ENCODE measurements at regions not wholly inside any gene's neighbourhood (a gene's known extent, or its start where the extent isn't known, plus 50 kb on each side); places are given as distances from the start of the nearest gene placed in this dataset.
A peak's percentile ranks its signal among the peaks of the same experiment; 100 is the strongest.

GRCh38 chr12:92270521-92270920 is 124.9 kb upstream of the BTG1 start:
- Histone ChIP-seq H3K27me3 (ENCODE audit: low read depth, low read length) (no peaks in the 10 kb centered on the region), H3K4me3 (ENCODE audit: low read depth in 1 of 2, low read length in 2 of 2) (no peak overlapping the region), H3K36me3 (ENCODE audit: control insufficient read depth in 1 of 2, insufficient read depth in 2 of 2, low read length in 2 of 2) (no peaks in the 10 kb centered on the region), H3K27ac (ENCODE audit: low read length) (no peak overlapping the region), H3K4me1 (ENCODE audit: control insufficient read depth in 1 of 2, insufficient read depth in 2 of 2, low read length in 2 of 2) (no peaks in the 10 kb centered on the region), H3K9me3 (ENCODE audit: control insufficient read depth in 1 of 2, low read length in 2 of 2) (no peaks in the 10 kb centered on the region)

GRCh38 chr12:92268946-92269345 is 123.3 kb upstream of the BTG1 start:
- H3K4me3 ChIP-seq (ENCODE audit: low read depth in 1 of 2, low read length in 2 of 2): no peak overlapping the region
- no peaks in the 10 kb centered on the region for H3K36me3 ChIP-seq (ENCODE audit: control insufficient read depth in 1 of 2, insufficient read depth in 2 of 2, low read length in 2 of 2)
- H3K9me3 ChIP-seq (ENCODE audit: control insufficient read depth in 1 of 2, low read length in 2 of 2): no peaks in the 10 kb centered on the region
- H3K27me3 ChIP-seq (ENCODE audit: low read depth, low read length): no peaks in the 10 kb centered on the region
- H3K27ac ChIP-seq (ENCODE audit: low read length): no peak overlapping the region
- no peaks in the 10 kb centered on the region for H3K4me1 ChIP-seq (ENCODE audit: control insufficient read depth in 1 of 2, insufficient read depth in 2 of 2, low read length in 2 of 2)

GRCh38 chr12:92261692-92262091 is 116.0 kb upstream of the BTG1 start:
- H3K4me1 ChIP-seq (ENCODE audit: control insufficient read depth in 1 of 2, insufficient read depth in 2 of 2, low read length in 2 of 2): no peaks in the 10 kb centered on the region
- H3K4me3 ChIP-seq (ENCODE audit: low read depth in 1 of 2, low read length in 2 of 2): no peak overlapping the region
- H3K36me3 ChIP-seq (ENCODE audit: control insufficient read depth in 1 of 2, insufficient read depth in 2 of 2, low read length in 2 of 2): no peaks in the 10 kb centered on the region
- H3K27me3 ChIP-seq (ENCODE audit: low read depth, low read length): no peaks in the 10 kb centered on the region
- no peak overlapping the region for H3K27ac ChIP-seq (ENCODE audit: low read length)
- no peaks in the 10 kb centered on the region for H3K9me3 ChIP-seq (ENCODE audit: control insufficient read depth in 1 of 2, low read length in 2 of 2)

GRCh38 chr12:92261071-92261470 is 115.4 kb upstream of the BTG1 start:
- no peaks in the 10 kb centered on the region for H3K4me1 ChIP-seq (ENCODE audit: control insufficient read depth in 1 of 2, insufficient read depth in 2 of 2, low read length in 2 of 2)
- H3K27me3 ChIP-seq (ENCODE audit: low read depth, low read length): no peaks in the 10 kb centered on the region
- H3K36me3 ChIP-seq (ENCODE audit: control insufficient read depth in 1 of 2, insufficient read depth in 2 of 2, low read length in 2 of 2): no peaks in the 10 kb centered on the region
- H3K4me3 ChIP-seq (ENCODE audit: low read depth in 1 of 2, low read length in 2 of 2): no peak overlapping the region
- no peak overlapping the region for H3K27ac ChIP-seq (ENCODE audit: low read length)
- H3K9me3 ChIP-seq (ENCODE audit: control insufficient read depth in 1 of 2, low read length in 2 of 2): no peaks in the 10 kb centered on the region

GRCh38 chr12:92259696-92260251 is 114.1 kb upstream of the BTG1 start:
- H3K27ac ChIP-seq (ENCODE audit: low read length): no peak overlapping the region
- H3K27me3 ChIP-seq (ENCODE audit: low read depth, low read length): no peaks in the 10 kb centered on the region
- no peaks in the 10 kb centered on the region for H3K9me3 ChIP-seq (ENCODE audit: control insufficient read depth in 1 of 2, low read length in 2 of 2)
- no peak overlapping the region for H3K4me3 ChIP-seq (ENCODE audit: low read depth in 1 of 2, low read length in 2 of 2)
- H3K4me1 ChIP-seq (ENCODE audit: control insufficient read depth in 1 of 2, insufficient read depth in 2 of 2, low read length in 2 of 2): no peaks in the 10 kb centered on the region
- H3K36me3 ChIP-seq (ENCODE audit: control insufficient read depth in 1 of 2, insufficient read depth in 2 of 2, low read length in 2 of 2): no peaks in the 10 kb centered on the region

- Histone ChIP-seq H3K27ac (ENCODE audit: low read length) (no peak overlapping the region), H3K27me3 (ENCODE audit: low read depth, low read length) (no peaks in the 10 kb centered on the region), H3K9me3 (ENCODE audit: control insufficient read depth in 1 of 2, low read length in 2 of 2) (no peaks in the 10 kb centered on the region), H3K4me1 (ENCODE audit: control insufficient read depth in 1 of 2, insufficient read depth in 2 of 2, low read length in 2 of 2) (no peaks in the 10 kb centered on the region), H3K36me3 (ENCODE audit: control insufficient read depth in 1 of 2, insufficient read depth in 2 of 2, low read length in 2 of 2) (no peaks in the 10 kb centered on the region), H3K4me3 (ENCODE audit: low read depth in 1 of 2, low read length in 2 of 2) (no peak overlapping the region)
Measured at GRCh38 chr12:92259291-92259690, 113.6 kb upstream of the BTG1 start.

- H3K4me3 ChIP-seq (ENCODE audit: low read depth in 1 of 2, low read length in 2 of 2): no peak overlapping the region
- no peaks in the 10 kb centered on the region for H3K4me1 ChIP-seq (ENCODE audit: control insufficient read depth in 1 of 2, insufficient read depth in 2 of 2, low read length in 2 of 2)
- H3K36me3 ChIP-seq (ENCODE audit: control insufficient read depth in 1 of 2, insufficient read depth in 2 of 2, low read length in 2 of 2): no peaks in the 10 kb centered on the region
- H3K27me3 ChIP-seq (ENCODE audit: low read depth, low read length): no peaks in the 10 kb centered on the region
- H3K27ac ChIP-seq (ENCODE audit: low read length): no peak overlapping the region
- H3K9me3 ChIP-seq (ENCODE audit: control insufficient read depth in 1 of 2, low read length in 2 of 2): no peaks in the 10 kb centered on the region
Measured at GRCh38 chr12:92257261-92257660, 111.6 kb upstream of the BTG1 start.

GRCh38 chr12:92255741-92256140 is 110.1 kb upstream of the BTG1 start:
- no peak overlapping the region for H3K27ac ChIP-seq (ENCODE audit: low read length)
- H3K36me3 ChIP-seq (ENCODE audit: control insufficient read depth in 1 of 2, insufficient read depth in 2 of 2, low read length in 2 of 2): no peaks in the 10 kb centered on the region
- no peaks in the 10 kb centered on the region for H3K9me3 ChIP-seq (ENCODE audit: control insufficient read depth in 1 of 2, low read length in 2 of 2)
- H3K4me1 ChIP-seq (ENCODE audit: control insufficient read depth in 1 of 2, insufficient read depth in 2 of 2, low read length in 2 of 2): no peaks in the 10 kb centered on the region
- no peaks in the 10 kb centered on the region for H3K27me3 ChIP-seq (ENCODE audit: low read depth, low read length)
- no peak overlapping the region for H3K4me3 ChIP-seq (ENCODE audit: low read depth in 1 of 2, low read length in 2 of 2)

GRCh38 chr12:92253301-92253700 is 107.7 kb upstream of the BTG1 start:
- no peak overlapping the region for H3K27ac ChIP-seq (ENCODE audit: low read length)
- H3K36me3 ChIP-seq (ENCODE audit: control insufficient read depth in 1 of 2, insufficient read depth in 2 of 2, low read length in 2 of 2): no peaks in the 10 kb centered on the region
- H3K27me3 ChIP-seq (ENCODE audit: low read depth, low read length): no peaks in the 10 kb centered on the region
- H3K4me1 ChIP-seq (ENCODE audit: control insufficient read depth in 1 of 2, insufficient read depth in 2 of 2, low read length in 2 of 2): no peaks in the 10 kb centered on the region
- H3K9me3 ChIP-seq (ENCODE audit: control insufficient read depth in 1 of 2, low read length in 2 of 2): no peaks in the 10 kb centered on the region
- H3K4me3 ChIP-seq (ENCODE audit: low read depth in 1 of 2, low read length in 2 of 2): no peak overlapping the region

GRCh38 chr12:92248977-92249376 is 103.3 kb upstream of the BTG1 start:
- H3K9me3 ChIP-seq (ENCODE audit: control insufficient read depth in 1 of 2, low read length in 2 of 2): no peaks in the 10 kb centered on the region
- peaks cover 0 to 6% of the 10 kb centered on the region in 2 donors for H3K4me1 ChIP-seq (ENCODE audit: control insufficient read depth in 1 of 2, insufficient read depth in 2 of 2, low read length in 2 of 2)

GRCh38 chr12:92244036-92244435 is 98.4 kb upstream of the BTG1 start:
- no peaks in the 10 kb centered on the region for H3K36me3 ChIP-seq (ENCODE audit: control insufficient read depth in 1 of 2, insufficient read depth in 2 of 2, low read length in 2 of 2)
- H3K4me1 ChIP-seq (ENCODE audit: control insufficient read depth in 1 of 2, insufficient read depth in 2 of 2, low read length in 2 of 2): peaks cover 0 to 6% of the 10 kb centered on the region in 2 donors
- H3K4me3 ChIP-seq (ENCODE audit: low read depth in 1 of 2, low read length in 2 of 2): no peak overlapping the region
- H3K27me3 ChIP-seq (ENCODE audit: low read depth, low read length): no peaks in the 10 kb centered on the region
- H3K27ac ChIP-seq (ENCODE audit: low read length): peak overlapping the region; percentile 32
- H3K9me3 ChIP-seq (ENCODE audit: control insufficient read depth in 1 of 2, low read length in 2 of 2): no peaks in the 10 kb centered on the region

More at GRCh38 chr12:92248977-92249376, 103.3 kb upstream of the BTG1 start:
- no peak overlapping the region for H3K27ac ChIP-seq (ENCODE audit: low read length)
- no peak overlapping the region for H3K4me3 ChIP-seq (ENCODE audit: low read depth in 1 of 2, low read length in 2 of 2)
- H3K36me3 ChIP-seq (ENCODE audit: control insufficient read depth in 1 of 2, insufficient read depth in 2 of 2, low read length in 2 of 2): no peaks in the 10 kb centered on the region
- H3K27me3 ChIP-seq (ENCODE audit: low read depth, low read length): no peaks in the 10 kb centered on the region

- peaks cover 0 to 6% of the 10 kb centered on the region in 2 donors for H3K4me1 ChIP-seq (ENCODE audit: control insufficient read depth in 1 of 2, insufficient read depth in 2 of 2, low read length in 2 of 2)
- H3K9me3 ChIP-seq (ENCODE audit: control insufficient read depth in 1 of 2, low read length in 2 of 2): no peaks in the 10 kb centered on the region
- no peaks in the 10 kb centered on the region for H3K36me3 ChIP-seq (ENCODE audit: control insufficient read depth in 1 of 2, insufficient read depth in 2 of 2, low read length in 2 of 2)
- H3K4me3 ChIP-seq (ENCODE audit: low read depth in 1 of 2, low read length in 2 of 2): no peak overlapping the region
- no peaks in the 10 kb centered on the region for H3K27me3 ChIP-seq (ENCODE audit: low read depth, low read length)
- no peak overlapping the region for H3K27ac ChIP-seq (ENCODE audit: low read length)
Measured at GRCh38 chr12:92242907-92243306, 97.3 kb upstream of the BTG1 start.

Data from muscle layer of duodenum (tissue), 2 donors.